HG03432 (cell line): ENCODE measurements at regions not wholly inside any gene's neighbourhood (a gene's known extent, or its start where the extent isn't known, plus 50 kb on each side); places are given as distances from the start of the nearest gene placed in this dataset.
"Not testable (repeated sequence)": the region's sequence is repeated elsewhere in the genome, so short reads cannot be mapped to it uniquely, and the experiment has no call there.

Source experiments
- ATAC-seq: cut with Tn5 transposase; IDR thresholded peaks from one replicate; pipeline ENCODE4 v1.9.1; 2021; ENCODE audit warnings: mild to moderate bottlenecking, moderate library complexity; ENCODE audit not compliant: unreplicated experiment

DNA sequence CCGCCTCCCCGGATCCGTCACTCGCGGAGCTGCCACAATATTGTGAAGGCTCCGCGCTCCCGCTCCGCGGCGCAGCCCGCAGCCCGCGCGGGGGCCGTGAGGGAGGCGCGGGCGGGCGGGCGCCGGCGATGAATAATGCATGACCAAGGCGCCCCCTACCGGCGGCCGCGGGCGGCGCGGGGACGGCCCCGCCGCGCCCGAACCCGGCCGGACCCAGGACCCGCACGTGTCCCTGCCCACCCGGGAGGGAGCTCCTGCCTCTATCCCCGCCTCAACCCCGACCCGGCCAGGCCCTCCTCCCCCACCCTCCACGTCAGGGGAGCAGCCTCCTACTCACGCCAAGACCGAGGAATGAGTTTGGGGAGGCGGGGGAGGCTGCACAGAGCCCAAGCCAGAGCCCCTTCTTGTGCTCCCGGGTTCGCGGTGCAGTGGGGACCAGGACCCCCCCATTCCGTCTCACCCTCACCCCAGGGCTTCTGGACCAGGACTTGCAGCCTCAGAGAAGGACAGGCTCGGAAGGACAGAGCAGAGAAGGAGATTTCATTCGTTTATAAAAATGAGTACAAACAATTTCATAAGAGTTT lies 70.8 kb upstream of the CASZ1 start:
- ATAC-seq: no peak

GRCh38 chr1:10867914-10868598 lies 71.6 kb upstream of the CASZ1 start:
- ATAC-seq: no peak

DNA sequence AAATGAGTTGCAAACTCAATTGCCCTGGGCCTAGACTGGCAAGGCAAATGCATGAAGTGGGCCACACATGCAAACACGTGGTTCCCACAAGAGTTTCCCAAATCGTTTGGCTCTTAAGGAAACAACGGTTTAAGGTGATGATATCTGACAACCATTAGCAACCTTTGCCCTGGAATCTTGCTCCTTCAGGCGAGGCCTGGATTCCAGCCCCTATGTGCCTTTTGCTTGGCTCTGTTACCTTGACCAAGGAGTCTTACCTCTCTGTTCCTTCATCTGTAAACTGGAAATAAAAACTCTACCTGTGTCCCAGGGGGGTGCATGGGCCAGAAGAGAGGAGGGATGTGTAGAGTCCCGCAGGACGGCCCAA lies 72.1 kb upstream of the CASZ1 start:
- ATAC-seq: no peak

GRCh38 chr1:10869933-10870332 lies 73.5 kb upstream of the CASZ1 start:
- ATAC-seq: no peak

- ATAC-seq: no peak
Observed at GRCh38 chr1:10870493-10871096, 74.1 kb upstream of the CASZ1 start.

- no peak for ATAC-seq
Observed at GRCh38 chr1:10873189-10873588, 76.7 kb upstream of the CASZ1 start.

- ATAC-seq: no peak
Observed at GRCh38 chr1:10874351-10874750, 77.9 kb upstream of the CASZ1 start.

DNA sequence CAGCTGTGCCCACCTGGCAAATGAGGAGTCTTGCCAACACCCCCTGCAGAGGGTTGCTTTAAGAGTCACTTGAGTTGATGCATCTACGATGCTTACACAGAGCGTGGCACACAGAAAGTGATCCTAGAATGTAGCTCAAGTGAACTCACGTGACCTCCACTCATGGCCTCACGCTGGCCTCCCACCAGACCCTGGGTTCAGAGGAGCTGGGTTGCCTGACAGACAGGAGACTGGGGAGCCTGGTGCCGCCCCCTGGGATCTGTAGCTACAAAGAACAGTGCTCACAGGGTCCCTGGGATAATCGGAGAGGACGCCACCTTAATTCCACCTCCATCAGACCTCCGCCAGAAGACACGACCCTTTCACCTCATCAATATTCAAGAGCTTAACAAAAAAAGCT lies 81.4 kb upstream of the CASZ1 start:
- no peak for ATAC-seq

- ATAC-seq: no peak
Observed at GRCh38 chr1:10878469-10878868, 82.0 kb upstream of the CASZ1 start.

DNA sequence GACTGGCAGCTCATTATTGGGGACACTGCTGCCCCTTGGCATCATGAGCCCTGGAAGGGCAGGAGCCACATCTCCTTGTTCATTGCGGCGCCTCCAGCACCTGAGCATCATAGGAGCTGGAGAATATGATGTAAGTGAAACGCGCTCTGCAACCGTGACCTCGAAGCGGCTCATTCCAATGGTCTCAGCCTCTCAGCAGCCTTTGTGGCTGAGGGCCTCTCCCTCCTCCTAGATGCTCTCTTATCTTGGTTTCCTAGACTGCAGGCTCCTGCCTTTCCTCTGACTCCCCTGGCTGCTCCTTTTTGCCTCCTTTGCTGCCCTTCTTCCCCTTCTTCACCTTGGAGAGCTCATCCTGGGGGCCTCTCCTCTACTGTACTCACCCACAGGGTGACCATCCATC lies 83.6 kb upstream of the CASZ1 start:
- no peak for ATAC-seq

- ATAC-seq: no peak
Observed at GRCh38 chr1:10881046-10881445, 84.6 kb upstream of the CASZ1 start.

DNA sequence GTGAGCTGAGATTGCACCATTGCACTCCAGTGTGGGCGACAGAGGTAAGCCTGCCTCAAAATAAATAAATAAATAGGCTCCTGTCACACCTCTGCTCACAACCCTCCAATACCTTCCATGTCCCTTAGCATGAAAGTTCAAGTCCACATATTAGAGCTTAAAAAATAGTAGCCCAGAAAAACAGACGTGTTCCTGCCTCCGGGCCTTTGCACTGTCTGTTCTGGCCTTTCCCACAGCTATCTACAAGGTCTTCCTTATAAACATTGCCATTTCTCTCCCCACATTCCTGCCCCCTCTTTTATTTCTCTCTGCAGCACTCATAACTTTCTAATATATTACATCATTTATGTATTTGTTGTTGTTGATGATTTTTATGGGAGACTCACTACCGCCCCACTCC lies 85.6 kb upstream of the CASZ1 start:
- ATAC-seq: no peak

DNA sequence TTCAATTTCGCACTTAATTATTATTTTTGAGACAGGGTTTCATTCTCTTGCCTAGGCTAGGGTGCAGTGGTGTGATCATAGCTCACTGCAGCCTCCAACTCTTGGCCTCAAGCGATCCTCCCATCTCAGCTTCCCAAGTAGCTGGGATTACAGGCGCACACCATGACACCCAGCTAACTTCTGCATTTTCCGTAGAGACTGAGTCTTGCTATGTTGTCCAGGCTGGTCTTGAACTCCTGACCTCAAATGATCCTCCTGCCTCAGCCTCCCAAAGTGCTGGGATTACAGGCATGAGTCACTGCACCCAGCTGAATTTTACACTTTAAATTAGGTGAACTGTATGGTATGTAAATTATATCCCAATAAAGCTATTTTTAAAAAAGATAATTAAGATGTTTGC lies 90.6 kb upstream of the CASZ1 start:
- not testable (repeated sequence) for ATAC-seq

- no peak for ATAC-seq
Observed at GRCh38 chr1:10888291-10888690, 91.8 kb upstream of the CASZ1 start.

DNA sequence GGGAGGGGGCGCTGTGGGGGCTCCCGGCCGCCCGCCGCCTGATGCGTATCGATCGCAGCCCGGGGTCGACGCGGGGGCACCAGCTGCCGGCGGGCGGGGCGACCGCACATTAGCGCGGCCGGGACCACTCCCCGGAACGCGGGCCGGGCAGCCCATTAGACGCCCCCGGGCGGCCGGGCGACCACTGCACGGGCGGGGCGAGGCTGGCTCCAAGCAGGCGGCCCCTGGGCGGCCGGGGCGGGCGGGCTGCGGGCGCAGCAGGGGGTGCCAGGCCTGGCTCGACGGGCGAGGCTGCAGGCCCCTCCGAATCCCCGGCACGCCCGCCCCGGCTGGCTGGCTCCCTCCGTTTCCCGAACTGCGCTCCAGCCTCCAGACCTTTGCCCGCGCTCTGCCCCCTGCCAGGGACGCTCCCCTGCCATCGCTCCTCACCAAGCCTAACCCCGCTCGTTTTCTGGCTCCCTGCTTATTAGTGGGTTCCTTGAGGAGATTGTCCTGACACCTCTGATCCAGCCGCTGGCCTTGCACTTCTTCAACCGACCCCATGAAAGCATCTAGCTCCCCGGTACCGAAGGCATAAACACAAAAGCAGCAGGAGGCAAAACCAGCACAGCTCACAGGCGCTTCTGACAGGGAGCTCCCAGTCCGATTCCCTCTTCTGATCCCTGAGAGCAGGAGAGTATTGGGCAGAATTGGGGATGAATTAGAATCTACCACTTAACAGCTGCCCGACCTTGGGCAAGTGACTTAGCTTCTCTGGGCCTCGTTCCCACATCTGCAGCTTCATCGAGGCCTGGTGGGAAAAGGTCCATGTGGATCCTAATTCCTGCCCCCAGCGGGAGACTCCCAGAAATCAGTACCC lies 92.6 kb upstream of the CASZ1 start:
- ATAC-seq: no peak

DNA sequence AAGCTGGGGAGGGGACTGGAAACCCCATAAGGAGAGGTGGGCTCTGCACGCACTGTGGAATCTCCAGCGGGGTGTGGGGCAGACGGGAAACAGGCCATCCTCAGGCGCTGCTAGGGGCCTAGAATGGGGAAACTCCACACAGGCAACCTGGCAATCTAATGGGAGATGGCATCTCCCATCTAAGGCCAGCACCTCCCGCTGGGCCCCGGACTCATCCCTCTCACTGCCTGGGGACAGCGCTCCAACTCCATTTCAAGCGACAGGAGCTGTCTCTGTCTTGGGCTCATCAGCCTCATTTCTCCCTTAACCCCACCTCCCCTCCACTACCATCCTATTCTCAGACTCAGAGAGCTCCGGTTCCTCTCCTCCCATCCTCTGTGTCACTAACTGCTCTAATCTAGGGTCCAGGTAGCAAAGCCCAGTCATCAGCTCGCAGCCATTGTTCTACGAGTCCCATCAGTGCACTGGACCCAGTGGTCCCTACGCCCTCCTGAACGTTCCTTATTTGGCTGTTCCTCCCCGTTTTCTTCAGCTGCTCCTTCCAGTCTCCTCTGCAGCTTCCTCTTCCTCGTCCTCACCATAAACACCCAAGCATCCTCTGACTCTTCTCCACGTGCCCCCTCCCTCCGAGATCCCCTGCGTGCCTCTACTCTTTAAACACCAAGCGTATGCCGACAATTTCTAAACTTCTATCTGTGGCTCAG lies 93.4 kb upstream of the CASZ1 start:
- no peak for ATAC-seq

- ATAC-seq: no peak
Observed at GRCh38 chr1:10890491-10891071, 94.1 kb upstream of the CASZ1 start.

DNA sequence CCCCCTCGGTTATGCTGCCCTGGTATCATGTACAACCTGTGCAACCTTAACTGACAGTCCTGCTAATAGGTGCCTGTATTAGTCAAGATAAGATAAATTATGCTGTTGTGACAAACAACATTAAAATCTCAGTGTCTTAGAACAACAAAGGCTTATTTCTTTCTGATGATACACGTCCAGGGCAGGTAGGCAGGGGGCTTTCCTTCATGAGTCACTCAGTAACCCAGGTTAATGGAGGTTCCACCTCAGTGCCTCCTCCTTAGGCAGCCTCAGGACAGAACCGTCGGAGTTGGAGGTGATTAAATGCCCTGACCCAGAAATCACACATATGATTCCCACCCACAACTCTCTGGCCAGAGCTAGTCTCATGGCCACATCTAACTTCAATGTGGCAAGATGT lies 94.6 kb upstream of the CASZ1 start:
- ATAC-seq: no peak

GRCh38 chr1:10892138-10893065 lies 96.0 kb upstream of the CASZ1 start:
- ATAC-seq: no peak

- ATAC-seq: no peak
Observed at GRCh38 chr1:10895621-10896020, 99.2 kb upstream of the CASZ1 start.
